OCI-LY1 (cell line): ENCODE measurements at regions not wholly inside any gene's neighbourhood (a gene's known extent, or its start where the extent isn't known, plus 50 kb on each side); places are given as distances from the start of the nearest gene placed in this dataset.

Source experiments
- H2AFZ ChIP-seq: fragments of 200-600 bp; sonication (generic), shearing (Covaris generic); 2 replicates; pipeline ENCODE4 v1.6.0; 2014; ENCODE audit warnings: antibody characterized with exemption, mild to moderate bottlenecking, low read length
- H3F3A ChIP-seq: fragments of 200-600 bp; sonication (generic), shearing (Covaris generic); 2 replicates; pipeline ENCODE4 v1.6.0; 2014; ENCODE audit warnings: mild to moderate bottlenecking, antibody characterized with exemption, low read length, moderate library complexity; ENCODE audit not compliant: insufficient read depth
- H3K27ac ChIP-seq: fragments of 200-600 bp; sonication (generic); 2 replicates; pipeline ENCODE4 v1.5.1; 2014; ENCODE audit warnings: low read length, mixed run types, mild to moderate bottlenecking, low read depth; ENCODE audit not compliant: poor library complexity, severe bottlenecking
- H3K27me3 ChIP-seq: fragments of 200-600 bp; sonication (generic); 2 replicates; pipeline ENCODE4 v1.6.0; 2014; ENCODE audit warnings: antibody characterized with exemption, mild to moderate bottlenecking, low read length, moderate library complexity; ENCODE audit not compliant: insufficient read depth
- H3K36me3 ChIP-seq: fragments of 200-600 bp; sonication (generic); 2 replicates; pipeline ENCODE4 v1.6.1; 2014; ENCODE audit warnings: mild to moderate bottlenecking, antibody characterized with exemption, low read length, moderate library complexity, mixed read lengths; ENCODE audit not compliant: insufficient read depth
- H3K4me1 ChIP-seq: fragments of 200-600 bp; sonication (generic); 2 replicates; pipeline ENCODE4 v1.5.1; 2014; ENCODE audit warnings: mild to moderate bottlenecking, low read length, moderate library complexity; ENCODE audit not compliant: insufficient read depth, severe bottlenecking
- H3K4me2 ChIP-seq: fragments of 200-600 bp; sonication (generic), shearing (Covaris generic); 2 replicates; pipeline ENCODE4 v1.6.1; 2014; ENCODE audit warnings: low read length
- H3K4me3 ChIP-seq: fragments of 200-600 bp; sonication (generic); 2 replicates; pipeline ENCODE4 v1.5.1; 2014; ENCODE audit warnings: low read length, low read depth, mild to moderate bottlenecking, mixed read lengths; ENCODE audit not compliant: poor library complexity, severe bottlenecking
- H3K79me2 ChIP-seq: fragments of 200-600 bp; shearing (Covaris generic); 2 replicates; pipeline ENCODE4 v1.6.1; 2016; ENCODE audit warnings: mixed run types, low read length, mixed read lengths; ENCODE audit not compliant: insufficient read depth
- H3K9ac ChIP-seq: fragments of 200-600 bp; sonication (generic), shearing (Covaris generic); 2 replicates; pipeline ENCODE4 v1.6.1; 2014; ENCODE audit warnings: mild to moderate bottlenecking, low read length, mixed read lengths
- H3K9me2 ChIP-seq: fragments of 200-600 bp; sonication (generic), shearing (Covaris generic); 2 replicates; pipeline ENCODE4 v1.6.1; 2014; ENCODE audit warnings: low read depth, mild to moderate bottlenecking, low read length, mixed read lengths
- H3K9me3 ChIP-seq: fragments of 200-600 bp; shearing (Covaris generic); 2 replicates; pipeline ENCODE4 v1.6.1; 2014; ENCODE audit warnings: low read length, mixed read lengths
- H4K20me1 ChIP-seq: fragments of 200-600 bp; sonication (generic), shearing (Covaris generic); 2 replicates; pipeline ENCODE4 v1.6.0; 2016; ENCODE audit warnings: mild to moderate bottlenecking, low read length; ENCODE audit not compliant: insufficient read depth
- CTCF ChIP-seq: fragments of 200-600 bp; sonication (generic), shearing (Covaris generic); IDR thresholded peaks from 2 replicates; pipeline ENCODE4 v1.5.1; 2017; ENCODE audit warnings: mild to moderate bottlenecking, antibody characterized with exemption, low read length, moderate library complexity, mixed read lengths
- EZH2 ChIP-seq: fragments of 200-600 bp; sonication (generic), shearing (Covaris generic); IDR thresholded peaks from 2 replicates; pipeline ENCODE4 v1.8.0; 2017; ENCODE audit warnings: borderline replicate concordance, mixed run types, mild to moderate bottlenecking, antibody characterized with exemption, low read length, moderate library complexity, mixed read lengths

- no peak overlapping the region for H3K4me2 ChIP-seq
- no peaks in the 10 kb centered on the region for H3K79me2 ChIP-seq
- H3K9me3 ChIP-seq: peaks cover 31% of the 10 kb centered on the region
- H3K9me2 ChIP-seq: no peaks in the 10 kb centered on the region
- H3F3A ChIP-seq: no peaks in the 10 kb centered on the region
- H3K27me3 ChIP-seq: no peaks in the 10 kb centered on the region
- no peaks in the 10 kb centered on the region for H3K4me1 ChIP-seq
- H3K4me3 ChIP-seq: no peak overlapping the region
- H2AFZ ChIP-seq: no peak overlapping the region
- no peaks in the 10 kb centered on the region for H3K36me3 ChIP-seq
- H3K27ac ChIP-seq: no peak overlapping the region
- H4K20me1 ChIP-seq: no peaks in the 10 kb centered on the region
- TF ChIP-seq CTCF: no peak
- no peak for TF ChIP-seq EZH2
- no peak overlapping the region for H3K9ac ChIP-seq
Observed at GRCh38 chr2:12221584-12221983, 475.2 kb downstream of the LPIN1 start.

GRCh38 chr2:12222554-12222953 lies 476.1 kb downstream of the LPIN1 start:
- Histone ChIP-seq H3K27ac (no peak overlapping the region), H3K9ac (no peak overlapping the region), H4K20me1 (no peaks in the 10 kb centered on the region), H2AFZ (no peak overlapping the region), H3K79me2 (no peaks in the 10 kb centered on the region), H3K4me3 (no peak overlapping the region), H3K36me3 (no peaks in the 10 kb centered on the region), H3F3A (no peaks in the 10 kb centered on the region), H3K4me2 (no peak overlapping the region), H3K9me3 (peaks cover 31% of the 10 kb centered on the region), H3K27me3 (no peaks in the 10 kb centered on the region), H3K4me1 (no peaks in the 10 kb centered on the region), H3K9me2 (no peaks in the 10 kb centered on the region)
- TF ChIP-seq CTCF (no peak), EZH2 (no peak)

- Histone ChIP-seq H3K9ac (no peak overlapping the region), H2AFZ (no peak overlapping the region), H3K4me1 (no peaks in the 10 kb centered on the region), H3K79me2 (no peaks in the 10 kb centered on the region), H3K27me3 (no peaks in the 10 kb centered on the region), H3K4me3 (no peak overlapping the region), H3K36me3 (no peaks in the 10 kb centered on the region), H4K20me1 (no peaks in the 10 kb centered on the region), H3K27ac (no peak overlapping the region), H3K9me2 (no peaks in the 10 kb centered on the region), H3K9me3 (peaks cover 31% of the 10 kb centered on the region), H3K4me2 (no peak overlapping the region), H3F3A (no peaks in the 10 kb centered on the region)
- TF ChIP-seq EZH2 (no peak), CTCF (no peak)
Observed at GRCh38 chr2:12223732-12224131, 477.3 kb downstream of the LPIN1 start.
